ENCODE measurements at regions not wholly inside any gene's neighbourhood (a gene's known extent, or its start where the extent isn't known, plus 50 kb on each side); places are given as distances from the start of the nearest gene placed in this dataset.

- TF ChIP-seq YY1 (IDR thresholded peaks at IDR 0.05; ENCODE audit: insufficient read depth, insufficient read length), result no peak
- TF ChIP-seq ZNF274 (IDR thresholded peaks at IDR 0.05; ENCODE audit: low read depth, low read length), result no peak
Measured at GRCh38 chr2:173828189-173829142, 136.7 kb downstream of the SP3 start.
